ENCODE measurements at regions not wholly inside any gene's neighbourhood (a gene's known extent, or its start where the extent isn't known, plus 50 kb on each side); places are given as distances from the start of the nearest gene placed in this dataset.

DNA sequence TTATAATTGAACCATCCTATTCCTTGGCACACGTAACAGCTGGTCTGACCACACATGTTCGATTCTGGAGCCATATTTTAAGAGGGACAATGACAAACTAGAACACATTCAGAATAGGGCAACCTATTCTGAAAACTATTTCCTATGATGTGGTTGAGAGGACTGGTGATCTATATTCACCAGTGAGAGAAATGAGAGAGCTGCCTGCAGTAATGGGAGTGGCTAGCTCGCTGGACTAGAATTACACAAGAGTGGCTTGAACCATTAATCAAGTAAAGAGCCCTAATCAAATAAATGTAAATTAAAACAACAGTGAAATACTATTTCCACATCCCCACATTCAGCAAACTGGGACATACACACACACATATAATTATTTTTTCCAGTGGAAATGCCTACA is 55.3 kb upstream of the LY86 start:
- no peak for DNase-seq

GRCh38 chr6:6534399-6534798 is 54.1 kb upstream of the LY86 start:
- no peak for DNase-seq

GRCh38 chr6:6537488-6538260 is 50.8 kb upstream of the LY86 start:
- DNase-seq = no peak

DNA sequence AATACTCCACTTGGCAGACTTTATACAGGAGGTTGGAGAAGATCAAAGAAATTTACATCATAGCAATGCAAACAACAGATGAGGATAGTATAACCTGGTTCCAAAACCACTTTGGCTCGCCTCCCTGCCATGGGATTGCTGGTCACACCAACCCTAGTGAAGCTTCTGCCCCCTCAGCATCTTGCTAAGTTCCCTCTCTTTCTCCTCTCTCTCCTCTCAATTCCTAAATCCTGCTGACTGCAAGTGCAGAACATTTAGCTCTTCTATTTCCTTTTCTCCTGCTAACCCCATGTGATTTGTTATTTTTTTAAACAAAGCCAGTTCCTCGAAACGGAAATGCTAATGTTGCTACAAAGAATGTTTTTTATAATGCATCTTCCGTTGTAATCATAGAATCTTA is 50.3 kb upstream of the LY86 start:
- DNase-seq = no peak
